OCI-LY3 (cell line): ENCODE measurements at regions not wholly inside any gene's neighbourhood (a gene's known extent, or its start where the extent isn't known, plus 50 kb on each side); places are given as distances from the start of the nearest gene placed in this dataset.

Source experiments
- H2AFZ ChIP-seq: fragments of 200-600, 300-600 bp; shearing (Covaris generic); 2 replicates; pipeline ENCODE4 v1.6.0; 2014; ENCODE audit warnings: antibody characterized with exemption, low read depth, low read length
- H3K27ac ChIP-seq: fragments of 200-600, 300-600 bp; sonication (generic); 2 replicates; pipeline ENCODE4 v1.5.1; 2014; ENCODE audit warnings: mild to moderate bottlenecking, low read length, moderate library complexity, mixed read lengths
- H3K27me3 ChIP-seq: fragments of 200-600, 300-600 bp; sonication (generic); 2 replicates; pipeline ENCODE4 v1.6.1; 2014; ENCODE audit warnings: low read depth, low read length, mixed read lengths
- H3K36me3 ChIP-seq: fragments of 200-600, 300-600 bp; sonication (generic); replicated peaks from 2 replicates; pipeline ENCODE3; 2014; ENCODE audit warnings: low read depth, low read length, mixed read lengths
- H3K4me1 ChIP-seq: fragments of 300-600, 200-600 bp; sonication (generic); 2 replicates; pipeline ENCODE4 v1.6.1; 2014; ENCODE audit warnings: low read length, mixed read lengths
- H3K4me2 ChIP-seq: fragments of 200-600, 300-600 bp; sonication (generic); 2 replicates; pipeline ENCODE4 v1.6.1; 2014; ENCODE audit warnings: low read length, mixed read lengths
- H3K4me3 ChIP-seq: fragments of 300-600, 200-600 bp; sonication (generic); 2 replicates; pipeline ENCODE4 v1.5.1; 2014; ENCODE audit warnings: antibody characterized with exemption, mild to moderate bottlenecking, low read length, moderate library complexity
- H3K79me2 ChIP-seq: fragments of 300-600, 200-600 bp; shearing (Covaris generic); 2 replicates; pipeline ENCODE4 v1.6.1; 2014; ENCODE audit warnings: mild to moderate bottlenecking, low read length, mixed read lengths
- H3K9ac ChIP-seq: fragments of 300-600, 200-600 bp; shearing (Covaris generic); 2 replicates; pipeline ENCODE4 v1.6.0; 2014; ENCODE audit warnings: mild to moderate bottlenecking, low read length, moderate library complexity
- H3K9me3 ChIP-seq: fragments of 200-600, 300-600 bp; shearing (Covaris generic); 2 replicates; pipeline ENCODE4 v1.6.1; 2014; ENCODE audit warnings: low read length, mixed read lengths; ENCODE audit not compliant: insufficient read depth
- H4K20me1 ChIP-seq: fragments of 200-600, 300-600 bp; sonication (generic); 2 replicates; pipeline ENCODE4 v1.6.1; 2016; ENCODE audit warnings: low read length, mixed read lengths; ENCODE audit not compliant: insufficient read depth
- CTCF ChIP-seq: fragments of 200-600, 300-600 bp; sonication (generic); IDR thresholded peaks from 2 replicates; pipeline ENCODE4 v1.5.1; 2014; ENCODE audit warnings: antibody characterized with exemption, low read length, low read depth
- EZH2phosphoT487 ChIP-seq: fragments of 200-600 bp; shearing (Covaris generic); IDR thresholded peaks from 2 replicates; pipeline ENCODE4 v1.6.1; 2018; ENCODE audit warnings: antibody characterized with exemption, mixed run types, low read depth

DNA sequence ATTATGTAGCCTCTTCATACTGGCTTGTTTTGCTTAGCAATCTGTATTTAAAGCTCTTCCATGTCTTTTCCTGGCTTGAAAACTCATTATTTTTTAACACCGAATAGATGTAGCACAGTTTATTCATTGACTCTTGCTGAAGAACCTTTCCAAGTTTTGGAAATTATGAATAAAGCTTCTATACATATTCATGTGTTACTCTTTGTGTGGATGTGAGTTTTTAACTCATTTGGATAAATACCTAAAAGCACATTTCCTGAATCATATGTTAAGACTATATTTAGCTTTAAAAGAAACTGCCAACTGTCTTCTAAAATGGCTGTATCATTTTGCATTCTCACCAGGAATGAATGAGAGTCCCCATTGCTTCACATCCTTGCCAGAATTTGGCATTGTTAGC is 2061.7 kb upstream of the AGA start:
- no peak overlapping the region for H3K9ac ChIP-seq
- H3K9me3 ChIP-seq = no peaks in the 10 kb centered on the region; the same call in 1 of the 2 replicates
- no peaks in the 10 kb centered on the region for H3K4me1 ChIP-seq
- TF ChIP-seq CTCF = no peak
- no peak for TF ChIP-seq EZH2phosphoT487
- no peaks in the 10 kb centered on the region for H3K36me3 ChIP-seq
- H3K4me3 ChIP-seq = no peak overlapping the region
- no peak overlapping the region for H3K27ac ChIP-seq
- H3K4me2 ChIP-seq = no peak overlapping the region
- H2AFZ ChIP-seq = no peak overlapping the region
- H3K27me3 ChIP-seq = no peaks in the 10 kb centered on the region
- no peaks in the 10 kb centered on the region for H4K20me1 ChIP-seq
- no peaks in the 10 kb centered on the region for H3K79me2 ChIP-seq

DNA sequence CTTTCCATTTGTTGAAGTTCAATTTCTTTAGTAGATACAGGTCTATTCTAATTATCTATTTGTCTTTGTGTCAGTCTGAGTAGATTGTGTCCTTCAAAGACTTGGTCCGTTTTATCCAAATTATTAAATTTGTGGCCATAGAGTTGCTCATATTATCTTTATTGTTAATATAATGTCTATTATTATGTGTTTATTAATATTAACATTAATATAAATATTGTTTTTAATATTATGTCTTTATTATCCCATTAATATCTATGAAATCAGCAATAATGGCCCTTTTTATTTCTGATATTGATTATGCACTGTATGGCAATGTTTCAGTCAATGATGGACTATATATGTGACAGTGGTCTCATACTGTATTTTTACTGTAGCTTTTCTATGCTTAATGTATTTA is 2067.3 kb upstream of the AGA start:
- Histone ChIP-seq H3K9me3 (no peaks in the 10 kb centered on the region), H3K79me2 (no peaks in the 10 kb centered on the region), H3K9ac (no peak overlapping the region), H3K4me1 (no peaks in the 10 kb centered on the region), H3K36me3 (no peaks in the 10 kb centered on the region), H3K4me3 (no peak overlapping the region), H3K27ac (no peak overlapping the region), H3K4me2 (no peak overlapping the region), H4K20me1 (no peaks in the 10 kb centered on the region), H2AFZ (no peak overlapping the region), H3K27me3 (no peaks in the 10 kb centered on the region)
- TF ChIP-seq EZH2phosphoT487 (no peak), CTCF (no peak)

DNA sequence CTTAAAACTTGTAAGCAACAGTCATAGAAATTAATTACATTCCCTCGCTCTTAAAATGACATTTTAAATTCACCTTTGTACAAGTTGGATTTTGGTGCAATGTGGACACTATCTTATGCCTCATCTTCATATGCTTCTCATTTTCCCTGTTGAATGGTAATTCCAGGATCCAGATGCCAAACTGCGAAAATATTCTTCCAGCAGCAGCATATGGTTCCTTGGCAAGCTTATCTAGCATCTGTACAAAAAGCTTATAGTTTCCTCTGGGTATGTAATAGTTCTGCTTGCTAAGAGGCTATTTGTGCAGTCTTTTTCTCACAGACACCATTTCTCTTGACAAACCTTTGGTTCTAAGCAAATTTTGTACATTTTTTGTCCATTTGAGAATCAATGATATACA is 2079.7 kb upstream of the AGA start:
- Histone ChIP-seq H3K4me2 (no peak overlapping the region), H3K9me3 (no peaks in the 10 kb centered on the region), H3K4me3 (no peak overlapping the region), H3K79me2 (no peaks in the 10 kb centered on the region), H3K36me3 (no peaks in the 10 kb centered on the region), H3K4me1 (no peaks in the 10 kb centered on the region), H3K27me3 (no peaks in the 10 kb centered on the region), H2AFZ (no peak overlapping the region), H3K27ac (no peak overlapping the region), H4K20me1 (no peaks in the 10 kb centered on the region), H3K9ac (no peak overlapping the region)
- TF ChIP-seq EZH2phosphoT487 (no peak), CTCF (no peak)

GRCh38 chr4:179530958-179531357 is 2088.7 kb upstream of the AGA start:
- TF ChIP-seq CTCF (no peak), EZH2phosphoT487 (no peak)
- Histone ChIP-seq H3K4me1 (no peaks in the 10 kb centered on the region), H3K9me3 (no peaks in the 10 kb centered on the region), H3K9ac (no peak overlapping the region), H3K36me3 (no peaks in the 10 kb centered on the region), H3K4me2 (no peak overlapping the region), H3K79me2 (no peaks in the 10 kb centered on the region), H4K20me1 (no peaks in the 10 kb centered on the region), H3K4me3 (no peak overlapping the region), H2AFZ (no peak overlapping the region), H3K27me3 (no peaks in the 10 kb centered on the region), H3K27ac (no peak overlapping the region)
